PC-3 (cell line): ENCODE measurements at regions not wholly inside any gene's neighbourhood (a gene's known extent, or its start where the extent isn't known, plus 50 kb on each side); places are given as distances from the start of the nearest gene placed in this dataset.

Experiments used
- CTCF ChIP-seq: fragments of 300-600 bp; sonication (generic); conservative IDR thresholded peaks from 2 replicates; pipeline ENCODE4 v1.5.1; 2017; ENCODE audit warnings: antibody characterized with exemption, low read depth, mild to moderate bottlenecking, low read length
- EZH2 ChIP-seq: fragments of 300-600 bp; sonication (generic); IDR thresholded peaks from one replicate; pipeline ENCODE4 v1.6.1; 2017; ENCODE audit warnings: antibody characterized with exemption, mild to moderate bottlenecking, low read length; ENCODE audit not compliant: unreplicated experiment

DNA sequence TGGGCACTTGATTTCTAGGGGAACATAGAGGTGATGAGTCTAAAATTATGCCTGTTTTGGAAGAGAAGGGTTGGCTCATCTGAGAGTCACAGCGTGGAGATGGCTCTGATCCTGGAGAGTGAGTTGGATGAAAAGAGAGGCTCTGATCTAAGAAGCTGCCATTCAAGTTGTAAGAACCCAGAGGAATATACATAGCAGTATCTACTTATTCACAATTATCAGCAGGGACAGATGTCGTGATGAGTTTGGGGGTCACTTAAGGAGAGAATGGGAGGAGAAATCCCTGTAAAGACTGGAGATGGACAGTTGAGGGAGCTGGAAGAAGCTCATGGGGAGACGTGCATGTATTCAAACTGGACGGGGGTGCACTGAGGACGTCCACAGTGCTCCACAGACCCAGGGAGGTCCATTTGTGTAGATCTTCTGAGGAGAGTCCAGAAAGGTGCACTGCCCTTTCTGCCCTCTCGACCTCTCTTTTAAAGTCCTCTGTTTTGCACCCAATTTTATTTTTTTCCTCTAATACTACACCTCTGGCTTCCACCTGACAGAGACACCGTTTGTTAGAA, 124.7 kb upstream of the SSTR4 start:
- TF ChIP-seq CTCF = no peak
- no peak for TF ChIP-seq EZH2
